Vagina (tissue), 2 donors: ENCODE measurements at regions not wholly inside any gene's neighbourhood (a gene's known extent, or its start where the extent isn't known, plus 50 kb on each side); places are given as distances from the start of the nearest gene placed in this dataset.

Experiments
- DNase-seq, 2 donors: peaks; one replicate each; pipeline ENCODE4 v3.0.0-alpha.2; 2017; ENCODE audit errors: extremely low spot score in 2 of 2
- H3K27ac ChIP-seq: fragments of 200-600 bp; sonication (generic); one replicate; pipeline ENCODE4 v1.5.1; 2019
- H3K27me3 ChIP-seq: fragments of 200-600 bp; sonication (generic); one replicate; pipeline ENCODE4 v1.5.1; 2019
- H3K36me3 ChIP-seq, 2 donors: fragments of 200-600 bp; sonication (generic); one replicate each; pipeline ENCODE4 v1.5.1; 2017 to 2019
- H3K4me1 ChIP-seq: fragments of 200-600 bp; sonication (generic); one replicate; pipeline ENCODE4 v1.5.1; 2019
- H3K4me3 ChIP-seq, 2 donors: fragments of 200-600 bp; sonication (generic); 1 replicate in 1 of 2; 2 replicates in 1 of 2; pipeline ENCODE4 v1.5.1; 2016 to 2019
- H3K9me3 ChIP-seq: fragments of 200-600 bp; sonication (generic); one replicate; pipeline ENCODE4 v1.5.1; 2019
- POLR2A ChIP-seq, 2 donors: fragments of 450-650 bp; IDR thresholded peaks; one replicate each; pipeline ENCODE4 v1.6.1; 2017; ENCODE audit warnings: antibody characterized with exemption in 2 of 2, mild to moderate bottlenecking in 2 of 2, moderate library complexity in 2 of 2
- POLR2AphosphoS5 ChIP-seq, 2 donors: sonication (generic); formaldehyde crosslinking; IDR thresholded peaks; one replicate each; pipeline ENCODE4 v1.9.0; 2017; ENCODE audit warnings: antibody characterized with exemption in 2 of 2, mild to moderate bottlenecking in 2 of 2, low read depth in 1 of 2; ENCODE audit not compliant: insufficient read depth in 1 of 2
- intact Hi-C: fragments of 100-400 bp; cut with DNase I; formaldehyde crosslinking; loops from one replicate; pipeline ENCODE4 v1.15.1; 2023
- TF ChIP-seq, protein P1 (sequence below), 3 experiments: fragments of 450-650 bp in 2 of 3; fragments of 200-600 bp in 1 of 3; sonication (generic) in 1 of 3; IDR thresholded peaks; one replicate each; pipeline ENCODE4 v1.5.1; 2017 to 2019; ENCODE audit warnings: antibody characterized with exemption in 3 of 3, mild to moderate bottlenecking in 2 of 3, moderate library complexity in 2 of 3

- Histone ChIP-seq H3K27me3 (no peaks in the 10 kb centered on the region), H3K4me3 (peak overlapping the region in 1 of 2 donors; percentile 17), H3K4me1 (peaks cover 42% of the 10 kb centered on the region), H3K9me3 (no peaks in the 10 kb centered on the region), H3K36me3 (no peaks in the 10 kb centered on the region), H3K27ac (peak overlapping the region; percentile 94)
- peak; percentile 12 to 84 for TF ChIP-seq POLR2AphosphoS5 (IDR thresholded peaks at IDR 0.05; ENCODE audit: insufficient read depth in 1 of 2, low read depth in 1 of 2)
- TF ChIP-seq, protein P1, sequence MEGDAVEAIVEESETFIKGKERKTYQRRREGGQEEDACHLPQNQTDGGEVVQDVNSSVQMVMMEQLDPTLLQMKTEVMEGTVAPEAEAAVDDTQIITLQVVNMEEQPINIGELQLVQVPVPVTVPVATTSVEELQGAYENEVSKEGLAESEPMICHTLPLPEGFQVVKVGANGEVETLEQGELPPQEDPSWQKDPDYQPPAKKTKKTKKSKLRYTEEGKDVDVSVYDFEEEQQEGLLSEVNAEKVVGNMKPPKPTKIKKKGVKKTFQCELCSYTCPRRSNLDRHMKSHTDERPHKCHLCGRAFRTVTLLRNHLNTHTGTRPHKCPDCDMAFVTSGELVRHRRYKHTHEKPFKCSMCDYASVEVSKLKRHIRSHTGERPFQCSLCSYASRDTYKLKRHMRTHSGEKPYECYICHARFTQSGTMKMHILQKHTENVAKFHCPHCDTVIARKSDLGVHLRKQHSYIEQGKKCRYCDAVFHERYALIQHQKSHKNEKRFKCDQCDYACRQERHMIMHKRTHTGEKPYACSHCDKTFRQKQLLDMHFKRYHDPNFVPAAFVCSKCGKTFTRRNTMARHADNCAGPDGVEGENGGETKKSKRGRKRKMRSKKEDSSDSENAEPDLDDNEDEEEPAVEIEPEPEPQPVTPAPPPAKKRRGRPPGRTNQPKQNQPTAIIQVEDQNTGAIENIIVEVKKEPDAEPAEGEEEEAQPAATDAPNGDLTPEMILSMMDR (IDR thresholded peaks at IDR 0.05) = no peak
- intact Hi-C loops = no loop called here
- peak in 1 of 2 donors; percentile 93 for DNase-seq
These were observed 96.4 kb upstream of the ZMIZ1 start for GRCh38 chr10:78972160-78972946.

- peaks cover 50% of the 10 kb centered on the region for H3K4me1 ChIP-seq
- no peaks in the 10 kb centered on the region for H3K36me3 ChIP-seq
- H3K4me3 ChIP-seq = peak overlapping the region; percentile 39 to 52
- peak overlapping the region; percentile 94 for H3K27ac ChIP-seq
- peak in 1 of 2 donors; percentile 93 for DNase-seq
- intact Hi-C loops = no loop called here
- H3K9me3 ChIP-seq = no peaks in the 10 kb centered on the region
- TF ChIP-seq POLR2A (IDR thresholded peaks at IDR 0.05) (no peak), POLR2AphosphoS5 (IDR thresholded peaks at IDR 0.05; ENCODE audit: insufficient read depth in 1 of 2, low read depth in 1 of 2) (no peak)
- TF ChIP-seq, protein P1 (IDR thresholded peaks at IDR 0.05) = no peak
- no peaks in the 10 kb centered on the region for H3K27me3 ChIP-seq
These were observed 95.5 kb upstream of the ZMIZ1 start for GRCh38 chr10:78972947-78973900.

- no peak for DNase-seq
- Histone ChIP-seq H3K27ac (peak overlapping the region; percentile 94), H3K4me3 (peak overlapping the region; percentile 39 to 52), H3K9me3 (no peaks in the 10 kb centered on the region), H3K36me3 (no peaks in the 10 kb centered on the region), H3K4me1 (peaks cover 52% of the 10 kb centered on the region), H3K27me3 (no peaks in the 10 kb centered on the region)
- TF ChIP-seq POLR2AphosphoS5 (IDR thresholded peaks at IDR 0.05; ENCODE audit: insufficient read depth in 1 of 2, low read depth in 1 of 2) = no peak
- no peak for TF ChIP-seq POLR2A (IDR thresholded peaks at IDR 0.05)
- TF ChIP-seq, protein P1 (IDR thresholded peaks at IDR 0.05) = no peak
- intact Hi-C loops = no loop called here
These were observed 94.7 kb upstream of the ZMIZ1 start for GRCh38 chr10:78973901-78974616.

DNA sequence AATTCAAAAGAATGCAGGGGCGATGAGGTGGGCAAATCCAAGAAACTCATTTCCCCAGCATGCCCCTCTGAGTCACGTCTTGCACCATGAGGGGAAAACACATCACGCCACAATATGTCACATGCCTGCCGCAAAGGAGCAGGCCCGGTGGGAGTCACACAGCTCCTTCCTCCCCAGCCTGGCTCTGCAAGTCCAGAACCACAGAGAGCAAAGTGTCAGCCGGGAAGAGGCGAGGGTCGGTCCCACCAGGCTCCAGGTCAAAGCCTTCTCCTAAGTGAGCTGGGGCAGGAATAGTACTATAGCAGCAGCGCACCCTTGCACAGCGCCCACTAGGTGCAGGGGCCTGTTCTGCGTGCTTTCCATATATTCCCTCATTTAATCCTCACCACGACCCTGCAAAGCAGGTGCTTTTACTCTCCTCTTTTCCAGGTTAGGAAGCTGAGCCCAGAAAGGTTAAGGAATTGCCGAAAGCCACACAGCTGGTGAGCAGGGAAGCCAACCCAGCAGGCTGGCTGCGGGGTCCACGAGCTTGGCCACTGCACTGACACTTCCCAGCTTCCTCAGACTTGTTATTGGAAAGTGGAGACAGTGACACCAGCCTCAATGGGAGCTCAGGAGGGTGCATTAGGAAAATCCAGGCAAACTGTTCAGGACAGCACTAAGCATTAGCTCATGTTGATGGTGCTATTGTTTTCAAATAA lies 94.0 kb upstream of the ZMIZ1 start:
- no peak for TF ChIP-seq POLR2A (IDR thresholded peaks at IDR 0.05)
- TF ChIP-seq, protein P1 (IDR thresholded peaks at IDR 0.05) = peak in 2 of 3 experiments; percentile 27 to 30
- peak in 1 of 2 donors; percentile 69 for TF ChIP-seq POLR2AphosphoS5 (IDR thresholded peaks at IDR 0.05; ENCODE audit: insufficient read depth in 1 of 2, low read depth in 1 of 2)
- Histone ChIP-seq H3K9me3 (no peaks in the 10 kb centered on the region), H3K4me1 (peaks cover 52% of the 10 kb centered on the region), H3K36me3 (no peaks in the 10 kb centered on the region), H3K27ac (peak overlapping the region; percentile 94), H3K27me3 (no peaks in the 10 kb centered on the region), H3K4me3 (peak overlapping the region; percentile 39 to 52)
- intact Hi-C loops = no loop called here
- DNase-seq = peak in 1 of 2 donors; percentile 93
